Esophagus mucosa (tissue), 1 donor: ENCODE measurements at regions not wholly inside any gene's neighbourhood (a gene's known extent, or its start where the extent isn't known, plus 50 kb on each side); places are given as distances from the start of the nearest gene placed in this dataset.
"Not testable (repeated sequence)": the region's sequence is repeated elsewhere in the genome, so short reads cannot be mapped to it uniquely, and the experiment has no call there.

Source experiments
- ATAC-seq: fragments of 200-7000 bp; cut with Tn5 transposase; one replicate; pipeline ENCODE4 v1.9.1; 2020
- donor health status: DM: yes; HTN: yes; CAD: no.

- ATAC-seq, result no peak
Observed at GRCh38 chr2:118457951-118458350, 369.7 kb downstream of the INSIG2 start.

GRCh38 chr2:118449401-118449800 lies 361.1 kb downstream of the INSIG2 start:
- no peak for ATAC-seq

GRCh38 chr2:118443596-118443995 lies 355.3 kb downstream of the INSIG2 start:
- peak; percentile 51 for ATAC-seq

GRCh38 chr2:118442996-118443553 lies 354.8 kb downstream of the INSIG2 start:
- no peak for ATAC-seq

DNA sequence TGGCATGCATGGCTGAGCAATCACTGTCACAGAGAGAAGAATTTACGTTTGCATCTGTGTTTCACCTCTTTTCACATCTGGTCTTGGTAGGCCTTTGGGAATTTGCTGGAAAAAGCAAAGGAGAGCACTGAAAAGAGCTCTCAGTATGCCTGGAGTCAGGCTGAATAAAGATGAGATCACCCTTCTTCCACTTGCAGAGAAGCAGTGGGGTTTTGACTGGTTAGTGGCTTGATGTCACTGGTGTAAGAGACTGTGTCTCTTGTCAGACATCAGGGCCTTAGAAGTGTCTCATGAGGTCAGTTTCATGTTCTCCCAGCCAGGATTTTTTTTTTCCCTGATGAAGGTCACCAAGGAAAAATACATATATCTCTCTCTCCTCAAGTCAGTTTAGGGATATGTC lies 353.8 kb downstream of the INSIG2 start:
- no peak for ATAC-seq

GRCh38 chr2:118440404-118441098 lies 352.3 kb downstream of the INSIG2 start:
- ATAC-seq, result no peak

DNA sequence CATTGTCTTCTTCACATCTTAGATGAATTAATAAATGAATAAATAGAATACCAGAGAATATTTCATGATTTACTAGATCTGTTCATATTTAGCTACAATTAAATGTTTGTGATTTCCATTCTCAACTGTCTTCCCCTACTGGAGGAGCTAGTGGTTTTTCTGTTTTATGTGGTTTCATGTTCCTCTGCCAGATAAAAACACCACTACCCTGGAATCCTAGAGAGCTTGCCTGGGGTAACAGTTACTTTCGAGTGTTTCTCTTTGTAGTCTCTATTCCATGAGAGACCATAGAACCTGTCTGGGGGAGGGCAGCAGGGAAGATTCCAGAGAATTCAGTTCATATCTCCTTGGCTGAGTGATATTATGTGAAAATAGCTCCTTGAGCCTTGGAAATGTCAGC lies 349.2 kb downstream of the INSIG2 start:
- ATAC-seq, result no peak

DNA sequence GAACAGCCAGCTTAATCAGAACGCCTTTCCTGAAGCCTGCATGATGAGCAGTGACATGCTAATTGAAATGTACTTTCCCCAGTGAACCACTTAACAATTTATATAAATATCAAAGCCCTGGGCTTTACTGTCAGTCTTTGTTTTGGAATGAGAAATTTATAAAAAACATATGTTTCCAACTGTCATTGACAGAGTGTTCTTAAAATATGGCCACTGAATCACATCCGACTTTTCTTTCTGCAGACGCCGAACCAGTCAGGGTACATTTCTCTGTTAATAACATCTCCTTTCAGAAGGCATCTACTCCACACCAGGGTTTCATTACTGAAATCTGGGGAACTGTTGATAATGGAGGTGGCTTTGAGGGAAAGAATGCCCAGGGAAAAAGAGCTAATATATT lies 343.7 kb downstream of the INSIG2 start:
- no peak for ATAC-seq

- ATAC-seq, result no peak
Observed at GRCh38 chr2:118431586-118431985, 343.3 kb downstream of the INSIG2 start.

DNA sequence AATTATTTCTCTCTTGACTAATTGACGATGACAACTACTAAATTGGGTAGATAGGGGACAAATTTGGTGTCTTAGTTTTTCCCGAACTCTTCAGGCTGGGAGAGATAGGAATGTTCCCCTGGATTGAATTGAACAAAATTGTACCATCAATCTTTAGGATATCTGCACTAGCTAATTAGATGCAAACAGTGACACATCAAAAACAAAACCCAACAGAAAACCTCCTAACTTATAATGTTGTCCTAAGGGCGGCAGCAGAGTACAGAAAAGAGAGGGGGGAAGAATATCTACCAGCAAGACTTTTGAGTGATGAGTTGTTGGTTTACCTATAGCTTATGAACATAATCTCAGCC lies 342.9 kb downstream of the INSIG2 start:
- ATAC-seq, result peak; percentile 60

DNA sequence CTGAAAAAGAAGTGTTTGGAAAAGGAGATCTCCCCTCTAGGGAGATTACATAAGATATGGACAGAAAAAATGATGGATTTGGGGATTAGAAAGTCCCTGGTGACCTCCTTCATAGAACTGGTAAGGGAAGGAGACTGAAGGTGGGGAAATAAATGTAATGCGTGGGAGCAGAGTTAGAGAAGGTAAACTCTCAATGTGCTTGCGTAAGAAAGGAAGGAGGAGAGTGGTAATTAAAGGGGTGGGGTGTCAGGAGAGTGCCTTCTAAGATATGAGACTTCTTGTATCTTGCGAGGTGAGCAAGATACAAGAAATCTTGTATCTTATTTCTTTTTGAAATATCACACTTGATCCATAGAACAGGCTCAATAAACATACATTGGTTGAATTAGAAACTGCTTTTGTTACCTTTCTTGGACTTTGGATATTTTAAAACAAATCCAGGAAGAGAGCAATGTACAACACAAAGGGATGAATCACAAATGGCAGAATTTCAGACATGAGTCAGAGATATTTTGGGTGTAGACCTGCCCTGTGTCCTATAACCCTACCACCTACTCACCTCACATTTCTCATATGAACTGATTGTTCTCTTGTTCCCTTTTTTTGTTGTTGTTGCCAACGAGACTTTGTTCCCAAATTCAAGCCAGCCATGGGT lies 342.4 kb downstream of the INSIG2 start:
- peak; percentile 94 for ATAC-seq

- no peak for ATAC-seq
Observed at GRCh38 chr2:118425191-118425590, 336.9 kb downstream of the INSIG2 start.

- no peak for ATAC-seq
Observed at GRCh38 chr2:118423776-118424175, 335.5 kb downstream of the INSIG2 start.

DNA sequence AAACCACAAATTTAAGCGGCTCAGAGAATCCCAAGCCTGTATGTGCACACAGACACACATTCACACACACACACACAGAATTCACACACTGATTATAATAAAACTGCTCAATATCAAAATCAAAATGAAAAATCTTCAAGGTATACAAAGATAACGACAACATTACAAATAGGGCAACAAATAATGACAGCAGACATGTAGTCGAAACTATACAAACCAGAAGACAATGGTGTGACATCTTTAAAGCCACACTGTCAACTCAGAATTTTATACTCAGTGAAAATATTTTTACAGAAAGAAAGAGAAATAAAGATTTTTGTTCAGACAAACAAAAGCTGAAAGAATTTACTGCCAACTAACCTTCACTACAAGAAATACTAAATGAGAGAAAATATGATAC lies 333.4 kb downstream of the INSIG2 start:
- ATAC-seq, result no peak

DNA sequence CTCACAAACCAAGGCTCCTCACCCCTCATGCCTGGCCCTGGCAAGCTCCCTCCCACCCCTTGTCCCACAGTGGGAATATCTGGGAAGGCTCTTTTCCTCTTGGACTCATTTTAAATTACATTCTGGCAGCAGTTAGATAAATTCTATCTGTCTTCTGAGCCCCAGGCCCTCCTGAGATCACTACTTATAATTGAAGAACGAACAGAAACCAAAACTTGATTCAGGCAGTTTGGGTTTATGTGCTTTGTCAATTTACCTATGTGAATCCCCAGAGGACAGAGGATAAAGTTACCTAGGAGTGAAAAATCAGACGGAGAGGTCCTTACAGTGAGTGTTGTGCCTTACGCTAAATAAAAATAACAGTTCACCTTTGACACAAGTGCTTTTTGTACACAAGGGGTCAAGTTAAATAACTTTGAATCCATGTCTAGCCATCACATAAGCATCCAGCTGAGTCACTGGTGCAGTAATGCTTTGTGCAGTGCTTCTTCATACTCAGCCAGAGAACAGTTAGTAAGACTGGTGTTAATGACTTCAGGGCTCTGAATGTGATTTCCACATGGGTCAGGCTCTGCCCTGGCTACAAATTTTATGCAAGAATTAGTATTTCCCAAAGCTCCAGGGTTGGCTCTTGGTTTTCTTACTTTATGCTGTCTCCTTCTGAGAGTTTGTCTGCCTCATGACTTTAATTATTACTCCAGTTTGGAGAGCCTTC lies 329.3 kb downstream of the INSIG2 start:
- no peak for ATAC-seq

DNA sequence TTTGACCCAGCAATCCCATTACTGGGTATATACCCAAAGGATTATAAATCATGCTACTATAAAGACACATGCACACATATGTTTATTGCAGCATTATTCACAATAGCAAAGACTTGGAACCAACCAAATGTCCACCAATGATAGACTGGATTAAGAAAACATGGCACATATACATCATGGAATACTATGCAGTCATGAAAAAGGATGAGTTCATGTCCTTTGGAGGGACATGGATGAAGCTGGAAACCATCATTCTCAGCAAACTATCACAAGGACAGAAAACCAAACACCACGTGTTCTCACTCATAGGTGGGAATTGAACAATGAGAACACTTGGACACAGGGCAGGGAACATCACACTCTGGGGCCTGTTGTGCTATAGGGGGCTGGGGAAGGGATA lies 326.9 kb downstream of the INSIG2 start:
- ATAC-seq, result not testable (repeated sequence)

DNA sequence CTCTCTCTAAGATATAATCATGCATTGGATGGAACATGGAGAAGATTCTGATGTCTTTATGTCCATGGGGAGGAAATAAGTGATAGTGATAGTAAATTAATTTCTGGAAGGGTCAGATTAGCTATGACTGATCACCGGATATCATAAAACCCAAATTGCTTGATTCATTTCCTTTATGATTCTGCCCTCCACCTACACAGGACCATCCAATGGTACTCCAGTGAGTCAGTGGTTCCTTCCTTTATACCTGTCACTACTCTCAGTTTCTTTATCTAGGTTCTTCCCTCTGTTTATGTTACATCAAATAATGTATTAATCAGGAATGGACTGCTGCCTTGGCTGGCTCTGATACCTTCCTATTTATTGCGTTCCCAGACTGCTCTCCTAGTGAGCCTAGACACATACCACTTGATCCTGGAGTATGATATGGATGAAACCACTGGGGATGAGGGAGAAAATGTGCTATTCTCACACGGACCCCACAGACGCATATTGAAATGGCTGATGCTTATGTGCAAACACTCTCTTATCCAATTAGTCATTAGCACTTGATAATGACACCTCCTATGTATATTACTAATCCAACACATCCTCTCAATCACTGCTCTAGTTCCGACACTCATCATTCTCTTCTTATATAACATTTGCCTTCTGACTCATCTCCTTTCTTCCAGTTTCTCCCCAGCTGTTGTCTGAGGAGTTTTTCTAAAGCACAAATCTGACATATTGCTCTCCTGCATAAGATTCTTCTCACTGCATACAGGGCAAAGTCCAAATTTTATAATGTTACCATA lies 315.6 kb downstream of the INSIG2 start:
- peak; percentile 68 for ATAC-seq

DNA sequence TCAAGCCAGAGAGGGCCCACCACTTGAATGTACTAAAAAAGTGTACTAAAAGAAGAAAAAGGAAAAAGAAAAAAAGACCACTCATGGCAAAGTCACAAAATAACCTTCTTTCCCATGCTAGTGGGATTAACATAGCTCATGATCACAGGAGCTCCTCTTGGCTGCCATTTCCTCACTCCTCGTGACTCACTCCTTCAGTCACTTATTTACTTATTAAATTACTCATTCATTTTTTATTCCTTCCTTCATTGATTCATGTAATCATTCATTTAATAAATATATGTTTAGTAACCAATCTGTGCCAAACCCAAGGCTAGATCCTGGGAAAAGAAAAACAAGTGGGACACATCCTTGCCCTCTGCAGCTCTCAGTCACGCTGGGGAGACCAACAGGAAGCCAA lies 300.5 kb downstream of the INSIG2 start:
- ATAC-seq, result no peak

GRCh38 chr2:118387509-118387908 lies 299.2 kb downstream of the INSIG2 start:
- ATAC-seq, result peak; percentile 76

- ATAC-seq, result peak; percentile 95
Observed at GRCh38 chr2:118386641-118387302, 298.5 kb downstream of the INSIG2 start.

- ATAC-seq, result peak; percentile 25
Observed at GRCh38 chr2:118380915-118381653, 292.8 kb downstream of the INSIG2 start.
